GM21723 (cell line): ENCODE measurements at regions not wholly inside any gene's neighbourhood (a gene's known extent, or its start where the extent isn't known, plus 50 kb on each side); places are given as distances from the start of the nearest gene placed in this dataset.

ENCODE experiments used
- ATAC-seq: cut with Tn5 transposase; IDR thresholded peaks from one replicate; pipeline ENCODE4 v1.9.1; 2021; ENCODE audit warnings: mild to moderate bottlenecking, moderate library complexity; ENCODE audit not compliant: unreplicated experiment

DNA sequence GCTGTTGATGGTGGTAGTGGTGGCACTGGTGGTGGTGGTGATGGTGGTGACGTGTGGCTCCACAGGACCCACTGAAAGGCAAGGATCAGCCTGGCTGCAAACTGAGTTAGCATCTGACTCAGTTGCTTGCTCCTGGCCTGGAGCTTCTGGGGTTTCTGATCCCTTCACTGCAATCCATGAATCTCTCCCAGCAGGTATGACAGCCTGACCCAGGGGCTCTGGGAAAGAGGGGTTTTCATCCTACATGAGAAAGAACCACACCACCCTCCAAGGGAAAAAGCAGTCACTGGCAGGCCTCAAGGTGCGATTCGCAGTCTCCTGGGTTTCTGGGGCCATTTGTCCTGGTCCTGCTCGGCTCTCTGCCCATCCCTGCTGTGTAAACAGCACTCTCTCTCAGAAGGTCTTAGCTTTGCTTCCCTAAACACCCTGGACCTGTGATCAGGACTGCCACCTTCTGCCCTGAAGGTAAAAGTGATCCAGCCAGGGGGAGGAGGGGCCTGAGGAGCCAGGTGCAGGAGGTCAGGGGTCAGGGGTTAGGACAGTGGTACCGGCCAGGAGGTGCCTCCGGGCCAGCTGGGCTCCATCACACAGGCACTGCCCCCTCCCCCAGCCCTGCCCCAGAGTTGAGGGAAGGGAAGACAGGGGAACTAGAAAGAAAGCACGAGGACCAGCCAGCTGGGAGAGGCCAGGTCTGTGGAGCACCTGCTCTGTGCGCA is 152.0 kb downstream of the BMP7 start:
- ATAC-seq = no peak

DNA sequence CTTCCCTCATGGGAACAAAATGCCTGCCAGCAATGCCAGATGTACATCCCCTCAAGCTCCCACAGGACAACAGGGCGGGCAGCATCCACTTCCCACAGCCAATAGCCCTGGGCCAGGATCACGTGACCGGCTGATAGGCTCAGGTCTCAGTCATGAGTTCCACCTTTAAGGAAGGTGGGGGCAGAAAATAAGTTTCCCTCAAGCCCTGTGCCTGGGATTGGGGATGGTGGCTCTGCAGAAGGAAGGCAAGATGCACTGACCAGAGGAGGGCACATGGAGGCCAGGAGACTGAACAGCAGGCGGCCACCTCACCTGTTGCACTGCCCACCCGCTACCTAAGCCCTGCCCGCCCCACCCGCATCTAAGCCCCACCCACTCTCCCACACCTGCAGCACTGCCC is 149.1 kb downstream of the BMP7 start:
- ATAC-seq = no peak

DNA sequence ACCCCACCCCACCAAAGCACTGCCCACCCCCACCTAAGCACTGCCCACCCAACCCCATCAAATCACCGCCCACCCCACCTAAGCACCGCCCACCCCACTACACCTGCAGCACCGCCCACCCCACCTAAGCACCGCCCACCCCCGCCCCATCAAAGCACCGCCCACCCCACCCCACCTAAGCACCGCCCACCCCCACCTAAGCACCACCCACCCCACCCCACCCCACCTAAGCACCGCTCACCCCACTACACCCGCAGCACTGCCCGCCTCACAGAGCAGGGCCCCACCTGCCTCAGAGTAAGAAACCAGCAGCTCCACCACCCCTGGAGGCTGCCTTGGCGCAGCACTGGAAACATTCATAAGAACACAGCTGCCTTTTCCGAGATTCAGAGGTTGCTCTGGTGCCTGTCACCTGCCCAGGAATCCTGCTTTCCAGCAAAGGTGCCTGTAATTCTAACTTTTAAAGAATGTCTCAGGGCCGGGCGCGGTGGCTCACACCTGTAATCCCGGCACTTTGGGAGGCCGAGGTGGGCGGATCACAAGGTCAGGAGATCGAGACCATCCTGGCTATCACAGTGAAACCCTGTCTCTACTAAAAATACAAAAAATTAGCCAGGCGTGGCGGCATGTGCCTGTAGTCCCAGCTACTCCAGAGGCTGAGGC is 148.2 kb downstream of the BMP7 start:
- no peak for ATAC-seq
